ENCODE measurements at regions not wholly inside any gene's neighbourhood (a gene's known extent, or its start where the extent isn't known, plus 50 kb on each side); places are given as distances from the start of the nearest gene placed in this dataset.

- TF ChIP-seq CHD1 (IDR thresholded peaks at IDR 0.05; ENCODE audit: low read depth, low read length) (no peak), RBBP5 (IDR thresholded peaks at IDR 0.05; ENCODE audit: borderline replicate concordance, low read depth, low read length) (no peak), EP300 (IDR thresholded peaks at IDR 0.05; ENCODE audit: borderline replicate concordance in 1 of 2, low read depth in 2 of 2, low read length in 2 of 2) (no peak), TBP (IDR thresholded peaks at IDR 0.05; ENCODE audit: low read depth, low read length) (no peak), EGR1 (IDR thresholded peaks at IDR 0.05; ENCODE audit: borderline replicate concordance, low read depth, low read length) (no peak), BCL11A (IDR thresholded peaks at IDR 0.05; ENCODE audit: low read depth in 2 of 2, low read length in 2 of 2) (no peak), E2F6 (IDR thresholded peaks at IDR 0.05) (no peak), HDAC2 (IDR thresholded peaks at IDR 0.05; ENCODE audit: borderline replicate concordance in 1 of 2, low read depth in 2 of 2, low read length in 2 of 2) (no peak)
Observed at GRCh38 chr2:215808194-215808593, 205.2 kb downstream of the MREG start (continued).

All from H1 (cell line).